Mesothelial cell of epicardium (in vitro differentiated cells): ENCODE measurements at regions not wholly inside any gene's neighbourhood (a gene's known extent, or its start where the extent isn't known, plus 50 kb on each side); places are given as distances from the start of the nearest gene placed in this dataset.

ENCODE experiments used
- DNase-seq, 2 experiments: peaks; one replicate each; pipeline ENCODE4 v3.0.0; 2021; ENCODE audit warnings: low spot score in 2 of 2; ENCODE audit not compliant: unreplicated experiment in 2 of 2
- H3K27ac Mint-ChIP-seq: 2 replicates; pipeline ENCODE4 v1.8.0; 2021; ENCODE audit warnings: mixed read lengths
- H3K27me3 Mint-ChIP-seq: 2 replicates; pipeline ENCODE4 v1.8.0; 2021; ENCODE audit warnings: low read depth, mixed read lengths
- H3K36me3 Mint-ChIP-seq: 2 replicates; pipeline ENCODE4 v1.8.0; 2021; ENCODE audit warnings: mixed read lengths
- H3K4me1 Mint-ChIP-seq: 2 replicates; pipeline ENCODE4 v1.8.0; 2021; ENCODE audit warnings: mixed read lengths
- H3K4me3 Mint-ChIP-seq: 2 replicates; pipeline ENCODE4 v1.8.0; 2021; ENCODE audit warnings: mild to moderate bottlenecking, moderate library complexity, mixed read lengths
- H3K9me3 Mint-ChIP-seq: 2 replicates; pipeline ENCODE4 v1.8.0; 2021; ENCODE audit warnings: mixed read lengths
- CTCF ChIP-seq: fragments of 200-600 bp; sonication (generic); IDR thresholded peaks from one replicate; pipeline ENCODE4 v1.5.0; 2021; ENCODE audit warnings: antibody characterized with exemption; ENCODE audit not compliant: unreplicated experiment

GRCh38 chr13:64992314-64992713, 2237.8 kb downstream of the PCDH9 start:
- TF ChIP-seq CTCF: no peak
- peaks cover 4% of the 10 kb centered on the region for H3K4me1 Mint-ChIP-seq
- H3K9me3 Mint-ChIP-seq: peaks cover 26% of the 10 kb centered on the region
- H3K4me3 Mint-ChIP-seq: no peak overlapping the region
- no peak for DNase-seq
- no peak overlapping the region for H3K27ac Mint-ChIP-seq
- H3K36me3 Mint-ChIP-seq: peaks cover 7% of the 10 kb centered on the region
- no peaks in the 10 kb centered on the region for H3K27me3 Mint-ChIP-seq

GRCh38 chr13:64985075-64985474, 2245.1 kb downstream of the PCDH9 start:
- no peak for TF ChIP-seq CTCF
- no peaks in the 10 kb centered on the region for H3K27me3 Mint-ChIP-seq
- H3K4me3 Mint-ChIP-seq: no peak overlapping the region
- H3K9me3 Mint-ChIP-seq: peaks cover 35% of the 10 kb centered on the region
- no peaks in the 10 kb centered on the region for H3K4me1 Mint-ChIP-seq
- no peak overlapping the region for H3K27ac Mint-ChIP-seq
- H3K36me3 Mint-ChIP-seq: peaks cover 6% of the 10 kb centered on the region
- no peak for DNase-seq

GRCh38 chr13:64962404-64962803, 2267.7 kb downstream of the PCDH9 start:
- Mint-ChIP-seq H3K4me1 (no peaks in the 10 kb centered on the region), H3K4me3 (no peak overlapping the region), H3K27me3 (no peaks in the 10 kb centered on the region), H3K36me3 (peaks cover 4% of the 10 kb centered on the region), H3K9me3 (peaks cover 32% of the 10 kb centered on the region), H3K27ac (no peak overlapping the region)
- TF ChIP-seq CTCF: no peak
- DNase-seq: no peak

GRCh38 chr13:64959276-64959675, 2270.9 kb downstream of the PCDH9 start:
- no peak for TF ChIP-seq CTCF
- Mint-ChIP-seq H3K9me3 (peaks cover 21% of the 10 kb centered on the region), H3K4me1 (no peaks in the 10 kb centered on the region), H3K27ac (no peak overlapping the region), H3K36me3 (no peaks in the 10 kb centered on the region), H3K27me3 (no peaks in the 10 kb centered on the region), H3K4me3 (no peak overlapping the region)
- DNase-seq: no peak

GRCh38 chr13:64958106-64958505, 2272.0 kb downstream of the PCDH9 start:
- no peak for DNase-seq
- Mint-ChIP-seq H3K27me3 (no peaks in the 10 kb centered on the region), H3K36me3 (no peaks in the 10 kb centered on the region), H3K4me1 (no peaks in the 10 kb centered on the region), H3K9me3 (peaks cover 11% of the 10 kb centered on the region), H3K4me3 (no peak overlapping the region), H3K27ac (no peak overlapping the region)
- no peak for TF ChIP-seq CTCF

DNA sequence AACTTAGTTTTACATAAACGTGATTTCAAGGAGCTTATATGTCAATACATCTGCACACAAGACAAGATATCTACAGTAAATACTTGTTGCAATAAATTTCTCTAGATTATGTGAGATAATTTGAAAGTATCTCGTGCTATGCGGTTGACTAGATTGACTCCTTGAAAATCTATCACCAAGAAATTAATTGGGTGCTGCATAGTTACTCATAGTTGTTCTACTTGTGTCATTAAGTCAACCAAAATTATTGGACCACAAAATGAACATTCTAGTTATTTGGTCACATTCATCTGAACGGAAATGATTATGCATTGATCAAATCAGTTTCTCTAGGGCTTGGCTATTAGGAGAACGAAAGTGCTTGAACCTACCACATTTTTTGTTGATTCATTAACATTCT, 2291.5 kb downstream of the PCDH9 start:
- Mint-ChIP-seq H3K4me1 (peaks cover 8% of the 10 kb centered on the region), H3K9me3 (no peaks in the 10 kb centered on the region), H3K27me3 (no peaks in the 10 kb centered on the region), H3K36me3 (no peaks in the 10 kb centered on the region), H3K4me3 (no peak overlapping the region), H3K27ac (no peak overlapping the region)
- no peak for TF ChIP-seq CTCF
- no peak for DNase-seq
